AG10803 (cell line): ENCODE measurements at regions not wholly inside any gene's neighbourhood (a gene's known extent, or its start where the extent isn't known, plus 50 kb on each side); places are given as distances from the start of the nearest gene placed in this dataset.

Source experiments
- DNase-seq: peaks from one replicate; pipeline ENCODE4 v3.0.0; 2010; ENCODE audit warnings: low read depth
- H3K4me3 ChIP-seq: 2 replicates; pipeline ENCODE4 v1.5.1; 2011; ENCODE audit warnings: mild to moderate bottlenecking, low read length, control low read depth
- TF ChIP-seq, protein P1 (sequence below): conservative IDR thresholded peaks from 2 replicates; pipeline ENCODE4 v1.5.1; 2011; ENCODE audit warnings: mild to moderate bottlenecking, low read length, control low read depth, inconsistent platforms

DNA sequence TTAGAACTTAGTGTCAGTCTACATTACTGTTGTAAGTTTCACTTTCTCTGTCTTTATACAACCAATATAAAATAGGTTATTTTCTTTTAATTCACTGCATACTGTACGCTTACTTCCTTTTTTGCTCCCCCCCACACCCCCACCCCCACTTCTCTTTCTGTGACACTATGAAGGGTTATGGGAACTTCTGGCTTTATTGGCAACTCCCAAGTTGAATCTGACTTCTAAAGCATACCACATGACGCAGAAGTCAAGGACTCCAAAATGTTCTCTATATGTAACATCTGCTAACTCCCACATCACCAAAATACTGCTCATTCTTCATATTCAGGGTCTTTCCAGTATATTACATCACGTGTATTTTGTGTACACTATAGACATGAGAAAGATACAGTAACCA, 81.2 kb upstream of the ATXN7L3B start:
- TF ChIP-seq, protein P1, sequence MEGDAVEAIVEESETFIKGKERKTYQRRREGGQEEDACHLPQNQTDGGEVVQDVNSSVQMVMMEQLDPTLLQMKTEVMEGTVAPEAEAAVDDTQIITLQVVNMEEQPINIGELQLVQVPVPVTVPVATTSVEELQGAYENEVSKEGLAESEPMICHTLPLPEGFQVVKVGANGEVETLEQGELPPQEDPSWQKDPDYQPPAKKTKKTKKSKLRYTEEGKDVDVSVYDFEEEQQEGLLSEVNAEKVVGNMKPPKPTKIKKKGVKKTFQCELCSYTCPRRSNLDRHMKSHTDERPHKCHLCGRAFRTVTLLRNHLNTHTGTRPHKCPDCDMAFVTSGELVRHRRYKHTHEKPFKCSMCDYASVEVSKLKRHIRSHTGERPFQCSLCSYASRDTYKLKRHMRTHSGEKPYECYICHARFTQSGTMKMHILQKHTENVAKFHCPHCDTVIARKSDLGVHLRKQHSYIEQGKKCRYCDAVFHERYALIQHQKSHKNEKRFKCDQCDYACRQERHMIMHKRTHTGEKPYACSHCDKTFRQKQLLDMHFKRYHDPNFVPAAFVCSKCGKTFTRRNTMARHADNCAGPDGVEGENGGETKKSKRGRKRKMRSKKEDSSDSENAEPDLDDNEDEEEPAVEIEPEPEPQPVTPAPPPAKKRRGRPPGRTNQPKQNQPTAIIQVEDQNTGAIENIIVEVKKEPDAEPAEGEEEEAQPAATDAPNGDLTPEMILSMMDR: no peak
- no peak for DNase-seq

DNA sequence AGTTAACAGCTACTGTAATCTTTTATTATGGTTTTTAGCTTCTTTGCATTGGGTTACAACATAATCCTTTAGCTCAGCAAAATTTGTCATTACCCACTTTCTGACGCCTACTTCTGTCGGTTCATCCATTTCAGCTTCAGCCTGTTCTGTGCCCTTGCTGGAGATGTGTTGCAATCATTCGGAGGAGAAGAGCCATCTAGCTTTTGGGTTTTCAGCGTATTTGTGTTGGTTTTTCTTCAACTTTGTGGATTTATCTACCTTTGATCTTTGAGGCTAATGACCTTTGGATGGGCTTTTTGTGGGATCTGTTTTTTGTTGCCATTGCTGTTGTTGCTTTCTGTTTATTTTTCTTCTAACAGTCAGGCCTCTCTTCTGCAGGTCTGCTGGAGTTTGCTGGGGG, 69.2 kb upstream of the ATXN7L3B start:
- TF ChIP-seq, protein P1: no peak
- no peak for DNase-seq
- no peak overlapping the region for H3K4me3 ChIP-seq

More for the DNA sequence above, 81.2 kb upstream of the ATXN7L3B start:
- H3K4me3 ChIP-seq: no peak overlapping the region

DNA sequence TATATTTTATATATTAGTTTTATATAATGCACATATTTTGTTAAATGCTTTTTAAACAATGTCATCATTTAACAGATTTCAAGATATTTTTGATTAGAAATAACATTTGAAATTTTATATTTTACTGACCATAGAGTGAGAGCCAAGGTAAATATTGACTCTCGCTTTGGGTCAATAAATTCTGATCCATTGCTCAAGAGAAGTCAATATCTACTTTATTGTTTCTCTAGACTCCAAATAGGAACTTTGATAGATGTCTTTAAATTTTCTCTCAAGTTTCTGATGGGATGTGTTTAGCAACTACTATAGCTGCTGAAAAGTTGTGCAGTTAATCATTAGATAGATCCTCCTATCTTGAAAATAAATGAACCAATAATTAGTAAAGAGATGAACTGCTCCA, 61.4 kb upstream of the ATXN7L3B start:
- no peak overlapping the region for H3K4me3 ChIP-seq
- DNase-seq: no peak
- TF ChIP-seq, protein P1: no peak

DNA sequence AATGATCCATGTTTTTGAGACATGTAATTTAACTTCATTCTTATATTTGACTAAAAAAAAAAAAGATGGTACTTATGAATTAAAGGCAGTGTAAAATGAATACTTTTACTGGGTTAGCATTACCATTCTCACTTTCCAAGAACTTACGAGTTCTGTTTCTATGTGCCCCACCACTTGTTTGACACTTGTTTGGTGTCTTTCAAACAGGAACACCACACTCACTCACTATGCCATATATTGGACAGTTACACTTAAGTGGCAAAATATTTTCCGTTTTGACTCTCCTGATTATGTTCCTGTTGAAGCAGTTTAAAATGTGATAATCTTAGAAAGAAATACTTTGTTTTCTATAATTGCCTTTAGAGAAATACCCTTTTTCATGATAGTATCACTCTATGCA, 56.6 kb upstream of the ATXN7L3B start:
- DNase-seq: no peak
- H3K4me3 ChIP-seq: no peak overlapping the region
- TF ChIP-seq, protein P1: no peak

DNA sequence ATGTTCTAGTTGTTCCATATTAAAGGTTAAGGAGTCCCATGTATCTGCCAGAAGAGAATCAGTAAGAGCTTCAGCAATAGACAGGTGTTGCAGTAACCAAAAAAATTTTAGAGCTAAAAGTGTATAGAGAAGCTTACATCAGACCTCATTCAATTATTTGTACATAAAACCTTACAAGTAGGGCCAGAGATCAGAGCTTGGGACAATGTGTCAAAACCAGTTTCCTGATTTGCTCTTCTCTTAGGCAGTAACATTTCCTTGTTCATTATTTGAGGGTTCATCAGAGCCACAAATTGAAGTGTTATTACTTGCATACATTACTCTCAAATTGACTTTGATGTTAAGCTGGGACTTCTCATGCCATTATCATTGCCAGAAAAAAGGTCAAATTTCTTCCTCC, 55.5 kb upstream of the ATXN7L3B start:
- no peak overlapping the region for H3K4me3 ChIP-seq
- TF ChIP-seq, protein P1: no peak
- no peak for DNase-seq

DNA sequence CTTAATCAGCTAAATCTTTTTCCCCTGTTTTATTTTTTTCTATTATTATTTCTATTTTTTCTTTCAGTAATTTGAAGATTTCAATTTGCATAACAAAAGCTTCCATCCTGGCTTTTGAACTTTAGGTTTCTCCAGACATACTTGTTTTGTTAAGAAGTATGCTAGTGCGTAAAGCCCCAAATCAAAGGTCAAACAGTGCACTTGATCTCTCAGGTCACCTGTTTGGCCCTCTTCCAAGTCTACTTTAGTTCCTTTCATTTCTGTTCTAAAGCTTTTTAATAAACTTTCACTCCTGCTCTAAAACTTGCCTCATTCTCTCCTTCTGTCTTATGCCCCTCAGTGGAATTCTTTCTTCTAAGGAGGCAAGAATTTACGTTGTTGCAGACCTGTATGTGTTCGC, 54.6 kb upstream of the ATXN7L3B start:
- no peak overlapping the region for H3K4me3 ChIP-seq
- DNase-seq: no peak
- TF ChIP-seq, protein P1: no peak
